IPS DF 4.7 (cell line): ENCODE measurements at regions not wholly inside any gene's neighbourhood (a gene's known extent, or its start where the extent isn't known, plus 50 kb on each side); places are given as distances from the start of the nearest gene placed in this dataset.
"Not testable (repeated sequence)": the region's sequence is repeated elsewhere in the genome, so short reads cannot be mapped to it uniquely, and the experiment has no call there.

Experiments used
- DNase-seq: peaks from one replicate; pipeline ENCODE4 v3.0.0-alpha.2; 2013; ENCODE audit warnings: low spot score; ENCODE audit errors: extremely low read depth

DNA sequence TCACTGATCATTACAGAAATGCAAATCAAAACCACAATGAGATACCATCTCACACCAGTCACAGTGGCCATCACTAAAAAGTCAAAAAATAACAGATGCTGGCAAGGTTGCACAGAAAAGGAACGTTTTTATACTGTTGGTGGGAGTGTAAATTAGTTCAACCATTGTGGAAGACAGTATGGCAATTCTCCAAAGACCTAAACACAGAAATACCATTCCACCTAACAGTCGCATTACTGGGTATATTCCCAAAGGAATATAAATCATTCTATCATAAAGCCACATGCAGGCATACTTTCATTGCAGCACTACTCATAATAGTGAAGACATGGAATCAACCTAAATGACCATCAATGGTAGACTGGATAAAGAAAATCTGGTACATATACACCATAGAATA lies 83.2 kb upstream of the ARID5B start:
- not testable (repeated sequence) for DNase-seq

DNA sequence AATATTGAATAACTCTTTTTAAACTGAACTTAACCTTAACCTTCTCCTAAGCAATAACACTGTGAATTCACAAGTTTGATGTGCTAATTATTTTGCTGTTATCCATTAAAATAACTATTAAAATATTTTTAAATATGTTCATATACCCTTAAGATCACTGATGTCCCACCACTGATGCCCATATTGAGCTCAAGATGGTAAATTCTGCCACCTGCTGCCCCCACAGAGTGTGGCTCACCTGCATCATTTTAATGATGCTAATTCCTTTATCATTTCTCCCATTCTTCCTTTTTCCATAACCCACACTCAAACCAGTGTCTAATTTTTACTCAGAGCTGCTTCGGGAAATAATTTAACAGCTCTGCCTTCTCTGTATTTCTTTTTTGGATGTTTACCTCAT lies 82.3 kb upstream of the ARID5B start:
- DNase-seq, result no peak

DNA sequence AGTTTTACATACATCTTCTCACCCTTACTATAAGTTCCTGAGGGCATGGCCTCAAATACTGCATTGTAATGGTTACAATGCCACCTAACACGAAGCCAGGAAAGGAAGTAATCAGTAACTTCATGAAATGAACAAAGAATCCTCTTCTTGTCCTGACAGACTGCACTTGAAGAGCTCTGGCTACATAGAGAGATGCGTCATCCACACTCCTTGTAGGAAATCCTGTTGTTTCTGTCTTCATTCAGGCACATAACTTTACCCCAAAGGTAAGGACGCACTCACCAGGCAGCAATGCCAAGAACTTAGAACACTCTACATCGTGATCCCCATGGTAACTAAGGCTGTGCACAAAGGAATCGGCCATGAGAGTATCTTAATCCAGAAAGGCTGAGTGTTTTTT lies 80.3 kb upstream of the ARID5B start:
- no peak for DNase-seq

DNA sequence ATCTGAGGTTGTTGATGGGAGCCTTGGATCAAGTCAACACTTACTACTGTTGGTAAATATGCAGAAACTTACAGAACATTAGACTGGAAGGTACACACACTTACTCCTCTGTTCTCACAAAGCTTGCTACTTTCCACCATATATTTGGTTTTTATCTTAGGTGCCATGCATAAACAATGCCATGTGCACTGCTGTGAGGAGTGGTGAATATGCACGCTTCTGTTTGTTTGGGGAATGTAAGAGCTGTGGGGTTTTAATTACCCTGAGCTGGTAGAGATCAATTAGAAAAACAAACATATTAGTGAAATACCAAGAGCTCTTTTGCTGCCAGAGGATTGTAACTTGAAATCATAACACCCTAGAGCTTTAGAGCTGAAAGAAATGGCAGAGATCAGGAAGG lies 79.8 kb upstream of the ARID5B start:
- DNase-seq, result no peak

DNA sequence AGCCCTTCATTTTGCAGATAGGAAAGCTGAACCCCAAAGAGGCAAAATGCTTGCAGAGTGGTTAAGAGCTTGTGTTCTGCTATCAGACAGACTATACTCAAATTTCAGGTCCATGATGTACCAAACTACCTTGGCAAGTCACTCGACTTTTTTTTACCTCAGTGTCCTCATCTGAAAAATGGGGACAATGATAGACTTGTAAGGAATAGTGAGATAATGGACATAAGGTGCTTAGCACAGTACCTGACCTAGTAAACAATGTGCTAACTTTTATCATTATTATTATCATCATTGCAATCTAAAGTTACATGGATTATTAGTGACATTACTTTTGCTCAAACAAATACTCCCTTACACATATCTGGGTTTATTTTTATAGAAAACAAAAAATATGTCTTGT lies 79.4 kb upstream of the ARID5B start:
- DNase-seq, result no peak

DNA sequence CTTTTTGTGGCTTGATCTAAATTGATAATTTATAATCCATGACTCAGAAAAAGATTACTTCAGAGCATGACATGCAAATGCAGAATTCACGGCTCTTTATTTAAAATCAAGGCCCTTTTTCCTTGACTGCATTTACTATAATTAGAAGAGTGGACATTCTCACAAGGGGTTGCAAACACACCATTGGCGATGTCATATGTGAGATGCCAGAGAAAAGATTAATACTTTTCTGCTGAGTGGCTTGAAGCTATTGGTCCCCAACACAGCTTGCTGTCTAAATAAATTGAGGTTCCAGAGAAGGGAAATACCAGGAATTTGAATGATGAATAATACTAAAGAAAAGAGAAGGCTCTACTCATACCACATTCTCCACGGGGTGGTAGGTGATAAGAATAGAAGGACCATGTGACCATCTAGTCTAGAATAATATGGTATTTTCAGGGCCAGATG lies 78.7 kb upstream of the ARID5B start:
- no peak for DNase-seq

DNA sequence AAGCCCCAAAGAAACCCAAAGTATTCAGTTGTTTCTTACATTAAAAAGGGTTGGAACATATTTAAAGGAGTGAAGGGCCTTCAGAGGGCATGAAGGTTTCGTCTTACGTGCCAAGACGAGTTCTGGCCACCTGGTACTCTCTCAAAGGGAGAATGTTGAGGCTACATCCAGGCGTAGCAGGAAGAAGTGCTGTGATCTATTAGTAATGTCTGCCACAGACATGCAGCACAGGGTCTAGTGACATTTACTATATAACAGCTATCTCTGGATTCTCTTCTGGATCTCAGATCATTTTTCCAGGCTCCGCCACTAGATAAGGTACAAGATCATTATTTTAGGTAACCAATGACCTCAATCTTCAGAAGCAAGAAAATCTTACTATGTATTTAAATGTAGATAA lies 76.5 kb upstream of the ARID5B start:
- no peak for DNase-seq

DNA sequence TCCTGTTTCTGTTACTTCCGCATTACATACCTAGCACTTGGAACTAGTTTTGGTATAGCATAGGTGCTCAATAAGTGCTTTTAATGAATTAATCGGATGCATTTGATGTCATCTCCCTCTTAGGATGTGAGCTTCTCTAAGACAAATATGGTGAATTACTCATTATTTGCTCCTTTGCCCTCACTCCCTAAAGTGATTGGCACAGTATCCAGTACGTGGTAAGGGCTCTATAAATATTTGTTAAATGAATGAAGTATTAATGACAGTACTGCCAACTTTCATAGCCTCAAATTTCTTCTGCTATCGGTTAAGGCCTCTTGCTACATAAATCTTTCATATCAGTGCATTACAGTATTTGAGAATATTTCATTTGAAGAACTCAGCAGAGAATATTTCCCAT lies 75.9 kb upstream of the ARID5B start:
- no peak for DNase-seq

DNA sequence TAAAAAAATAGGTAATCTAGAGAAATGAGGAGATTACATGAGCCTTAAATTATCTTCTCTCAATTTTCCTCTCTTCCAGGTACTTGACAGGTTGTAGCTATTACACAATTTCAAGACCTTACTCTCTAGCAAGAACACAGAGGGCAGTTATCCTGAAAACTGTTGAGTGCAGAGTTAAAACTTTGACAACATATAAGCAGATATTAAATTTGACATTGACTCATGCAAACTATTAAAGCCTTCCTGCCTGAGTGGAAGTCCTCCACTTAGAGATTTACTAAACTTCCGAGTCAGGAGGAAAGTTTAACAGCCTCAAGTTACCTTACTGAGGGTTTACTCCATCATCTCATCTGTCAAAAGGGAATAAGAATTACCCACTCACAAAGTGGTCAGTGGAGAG lies 73.5 kb upstream of the ARID5B start:
- DNase-seq, result no peak

DNA sequence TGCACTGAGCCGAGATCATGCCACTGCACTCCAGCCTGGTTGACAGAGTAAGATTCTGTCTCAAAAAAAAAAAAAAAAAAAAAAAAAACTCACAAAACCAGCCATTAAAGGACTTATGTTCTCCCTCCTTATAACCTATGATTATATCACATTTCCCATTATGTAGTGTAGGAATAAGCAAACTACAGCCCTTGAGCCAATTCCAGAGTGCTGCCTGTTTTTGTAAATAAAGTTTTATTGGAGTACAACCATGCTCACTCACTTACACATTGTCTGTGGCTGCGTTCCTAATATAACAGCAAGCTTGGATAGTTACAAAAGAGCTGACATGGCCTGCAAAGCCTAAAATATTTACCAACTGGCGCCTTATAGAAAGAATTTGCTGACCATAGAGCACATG lies 72.7 kb upstream of the ARID5B start:
- DNase-seq, result no peak

DNA sequence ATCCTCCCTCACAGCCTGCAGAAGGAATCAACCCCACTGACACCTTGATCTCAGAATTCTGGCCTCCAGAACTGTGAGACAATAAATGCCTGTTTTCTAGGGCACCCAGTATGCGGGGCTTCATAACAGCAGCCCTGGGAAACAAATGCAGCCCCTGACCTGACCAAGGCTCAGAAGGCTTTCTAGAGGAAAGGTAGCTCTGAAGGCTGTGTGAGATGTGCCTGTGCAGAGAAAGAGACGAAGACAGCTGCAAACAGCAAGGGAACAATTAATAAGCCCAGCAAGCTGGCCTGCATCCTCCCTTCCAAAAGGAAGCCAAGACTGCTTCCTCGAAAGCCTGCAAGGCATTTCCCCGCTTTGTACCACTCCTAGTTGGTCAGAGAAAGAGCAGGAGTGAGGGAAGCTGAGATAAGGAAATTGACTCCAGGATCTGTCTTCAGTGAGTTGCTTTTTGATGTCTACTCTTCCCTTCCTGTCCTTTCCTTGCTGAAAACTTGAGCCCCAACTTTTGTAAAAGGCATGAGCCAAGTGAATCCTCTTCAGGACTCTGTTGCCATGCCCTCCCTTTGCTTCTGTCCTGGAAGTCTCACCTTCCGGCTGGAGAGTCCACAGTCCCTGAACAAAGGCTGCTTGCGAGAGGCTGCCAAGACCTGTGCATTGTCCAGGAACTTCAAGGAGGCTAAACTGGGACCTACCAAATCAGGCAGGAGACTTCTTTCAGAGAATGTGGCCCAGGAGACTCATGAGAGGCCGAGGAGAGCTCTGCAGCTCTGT lies 71.2 kb upstream of the ARID5B start:
- DNase-seq, result no peak

DNA sequence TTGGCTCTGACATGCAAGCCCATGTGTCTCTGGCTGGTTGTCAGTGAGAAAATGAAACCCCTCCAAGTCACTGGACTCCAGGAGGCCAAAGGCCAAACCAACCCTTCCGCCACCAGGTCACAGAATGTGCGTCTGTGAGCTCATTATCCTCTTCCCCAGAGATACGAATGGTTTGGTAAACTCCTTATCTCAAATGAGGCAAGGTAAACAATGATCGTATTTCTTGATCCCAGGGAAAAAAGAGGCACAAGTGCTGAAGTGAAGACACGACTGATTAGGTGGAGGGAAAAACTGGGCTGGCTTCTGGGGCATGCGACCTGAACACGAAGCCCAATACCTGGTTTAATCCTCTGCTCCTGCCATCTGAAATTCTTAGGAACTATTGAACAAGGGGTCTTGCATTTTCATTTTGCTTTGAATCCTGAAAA lies 70.6 kb upstream of the ARID5B start:
- DNase-seq, result no peak

DNA sequence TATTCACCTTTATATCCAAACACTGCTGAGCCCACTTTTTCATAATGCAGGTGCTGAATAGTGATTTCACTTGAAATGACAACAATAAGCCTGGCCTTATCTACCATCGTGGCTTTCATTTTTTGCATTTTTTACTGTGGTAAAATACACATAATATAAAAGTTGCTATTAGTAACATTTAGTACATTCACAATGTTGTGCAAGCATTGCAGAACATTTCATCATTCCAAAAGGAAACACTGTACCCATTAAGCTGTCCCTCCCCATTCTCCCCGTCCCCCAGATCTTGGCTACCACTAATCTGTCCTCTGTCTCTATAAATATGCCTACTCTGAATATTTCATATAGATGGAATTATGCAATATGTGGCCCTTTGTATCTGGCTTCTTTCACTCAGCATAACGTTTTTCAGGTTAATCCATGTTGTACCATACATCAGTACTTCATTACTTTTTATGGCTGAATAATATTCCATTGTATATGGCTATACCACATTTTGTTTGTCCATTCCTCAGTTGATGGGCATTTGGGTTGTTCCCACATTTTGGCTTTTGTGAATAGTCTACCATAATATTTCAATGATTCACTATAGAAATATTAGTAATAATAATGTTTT lies 68.5 kb upstream of the ARID5B start:
- no peak for DNase-seq

DNA sequence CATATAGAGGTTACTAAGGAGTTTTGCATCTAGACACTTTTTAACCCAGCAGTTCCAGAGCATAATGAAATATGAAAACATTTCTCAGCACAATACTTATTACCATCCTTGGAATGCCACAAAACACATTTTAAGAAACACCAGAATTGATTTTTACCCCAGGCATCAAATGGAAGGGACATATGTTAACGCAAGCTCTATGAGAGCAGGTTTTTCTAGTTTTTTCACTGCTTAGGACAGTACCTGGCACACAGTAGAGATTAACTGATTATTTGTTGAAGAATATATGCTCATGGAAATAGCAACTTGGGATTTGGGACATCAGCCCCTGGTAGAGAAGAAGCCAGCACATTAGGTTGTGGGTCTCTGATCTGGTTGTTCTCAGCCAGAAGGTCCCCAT lies 67.0 kb upstream of the ARID5B start:
- no peak for DNase-seq

DNA sequence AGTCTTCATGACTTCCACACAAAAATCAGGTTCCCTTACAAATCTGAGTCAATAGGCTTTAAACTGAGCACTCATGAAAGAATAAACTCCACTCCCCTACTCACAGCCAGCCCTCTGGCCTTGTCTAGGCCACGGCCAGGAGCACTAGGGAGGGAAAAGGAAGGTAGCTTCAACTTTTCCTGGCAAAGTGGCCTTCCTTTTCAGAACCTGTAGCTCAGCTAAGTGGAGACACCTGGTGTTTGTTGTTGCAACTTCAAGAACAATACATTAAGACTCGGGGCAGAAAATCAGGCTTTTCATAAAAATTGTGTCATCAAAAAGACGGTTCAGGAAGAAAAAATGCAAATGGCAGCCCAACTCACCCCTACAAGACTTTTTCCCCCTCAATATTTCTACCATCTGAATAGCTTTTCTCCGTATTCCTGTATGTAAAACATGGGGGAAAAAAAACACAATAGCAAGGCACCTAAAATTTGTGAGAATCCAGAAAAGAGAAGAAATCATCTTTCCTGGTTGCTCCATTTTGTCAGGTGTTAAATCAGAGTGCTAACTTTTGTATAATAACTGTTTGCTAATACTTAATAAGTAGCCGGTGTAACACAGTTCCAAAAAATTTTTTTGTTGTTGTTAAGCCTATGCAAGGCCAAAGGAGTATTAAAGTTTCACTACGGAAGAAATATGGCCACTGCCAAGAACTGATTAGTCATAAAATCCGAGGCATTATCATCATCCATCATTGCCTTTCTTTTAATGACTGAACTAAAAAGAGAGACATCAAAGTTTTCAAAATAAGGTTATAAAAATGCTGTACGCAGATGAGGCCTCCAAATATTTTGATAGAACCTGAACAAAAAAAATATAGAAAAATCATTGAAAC lies 66.2 kb upstream of the ARID5B start:
- DNase-seq, result peak; percentile 16

DNA sequence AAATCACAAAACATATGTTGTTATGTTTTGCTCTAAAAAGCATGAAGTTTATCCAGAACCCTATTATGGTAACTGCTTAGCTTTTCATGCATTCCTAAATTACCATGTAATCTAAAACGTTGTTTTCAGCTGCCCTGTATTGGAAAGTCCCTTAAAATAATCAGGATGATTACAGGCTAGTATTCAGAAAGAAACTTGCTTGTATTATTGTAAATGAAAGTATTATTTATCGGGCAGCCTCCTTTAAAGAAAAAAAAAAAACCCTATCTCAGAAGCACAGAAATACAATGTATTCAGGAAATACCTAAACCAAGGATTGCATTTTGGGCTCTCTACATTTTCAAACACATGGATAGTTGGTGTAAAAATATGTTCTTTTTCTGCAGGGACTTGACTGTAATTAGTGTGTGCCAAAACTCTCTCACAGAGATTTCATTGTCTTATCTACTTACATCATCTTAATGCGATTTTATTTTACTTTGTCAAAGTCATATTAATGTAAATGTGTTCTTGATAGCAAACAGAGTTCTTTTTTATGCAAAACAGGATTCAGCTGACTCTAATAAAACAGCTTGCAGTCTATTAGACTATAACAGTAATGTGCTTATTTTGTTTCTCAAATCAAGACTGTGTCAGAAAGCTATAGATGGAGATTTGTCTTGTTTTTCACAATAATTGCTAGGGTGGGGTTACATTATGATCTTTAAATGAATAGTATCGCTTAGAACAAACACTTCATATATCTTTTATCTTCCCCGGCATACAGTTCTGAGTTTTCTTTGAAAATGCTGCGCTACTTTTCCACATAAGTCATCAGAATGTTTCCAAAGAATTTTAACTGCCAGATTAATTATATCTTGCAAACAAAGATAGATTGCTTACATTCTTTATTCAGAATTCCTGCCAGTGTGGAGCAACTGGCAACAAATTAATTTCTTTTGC lies 65.3 kb upstream of the ARID5B start:
- DNase-seq, result no peak

DNA sequence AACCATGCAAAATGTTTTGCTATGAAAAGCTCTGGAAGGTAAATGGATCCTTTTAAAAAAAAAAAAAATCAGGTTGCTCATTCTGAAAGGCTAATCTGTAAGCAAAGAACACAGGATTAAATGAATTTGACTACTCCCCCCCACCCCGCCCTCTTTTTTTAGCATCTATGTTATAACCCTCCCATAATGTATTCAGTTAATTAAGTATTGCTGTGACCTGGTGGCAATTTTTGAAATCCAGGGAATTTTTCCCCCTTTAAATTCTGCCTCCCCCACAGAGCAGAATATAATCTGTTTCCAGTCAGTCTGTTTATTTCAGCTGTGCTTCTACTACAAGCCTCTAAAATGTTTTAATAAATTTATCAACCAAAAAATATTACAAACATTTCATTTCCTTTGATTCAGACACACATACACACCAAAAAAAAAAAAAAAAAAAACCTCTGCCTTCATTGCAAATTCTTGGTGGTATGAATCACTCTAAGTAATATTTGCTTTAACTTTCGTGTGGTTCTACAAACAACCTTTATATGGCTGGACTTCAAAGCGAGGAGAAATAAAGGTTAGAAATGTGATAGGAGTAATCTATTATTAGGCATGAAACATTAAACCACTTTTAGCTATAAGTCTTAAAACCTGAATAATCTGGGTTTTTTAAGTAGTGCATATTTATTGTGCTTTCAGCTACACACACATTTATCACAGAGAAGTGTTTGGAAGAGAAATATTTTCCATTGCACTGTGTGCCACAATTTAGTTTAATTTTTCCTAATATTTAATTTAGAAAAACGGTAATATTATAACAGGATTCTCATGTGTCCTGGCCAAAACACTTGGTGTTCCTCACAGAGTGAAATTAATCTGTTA lies 64.4 kb upstream of the ARID5B start:
- DNase-seq, result no peak

DNA sequence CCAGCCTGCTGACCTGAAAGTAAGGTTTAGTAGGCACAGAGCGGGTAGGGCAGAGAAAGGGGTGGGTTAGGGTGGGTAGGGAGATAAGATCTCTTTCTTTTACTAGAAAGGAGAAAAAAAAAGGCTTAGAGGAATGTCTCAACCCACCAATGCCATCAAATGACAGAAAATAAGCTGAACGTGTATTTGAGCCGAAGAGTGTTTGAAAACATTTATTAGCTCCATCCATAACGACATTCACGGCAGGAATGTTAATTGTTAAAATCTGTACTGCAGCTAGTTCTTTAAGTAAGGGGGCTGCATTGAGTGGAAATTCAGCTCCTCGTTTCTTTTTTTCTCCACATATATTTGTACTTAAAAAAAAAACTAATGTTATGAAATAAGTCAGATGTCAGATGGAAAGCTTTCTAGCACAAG lies 63.7 kb upstream of the ARID5B start:
- DNase-seq, result no peak

DNA sequence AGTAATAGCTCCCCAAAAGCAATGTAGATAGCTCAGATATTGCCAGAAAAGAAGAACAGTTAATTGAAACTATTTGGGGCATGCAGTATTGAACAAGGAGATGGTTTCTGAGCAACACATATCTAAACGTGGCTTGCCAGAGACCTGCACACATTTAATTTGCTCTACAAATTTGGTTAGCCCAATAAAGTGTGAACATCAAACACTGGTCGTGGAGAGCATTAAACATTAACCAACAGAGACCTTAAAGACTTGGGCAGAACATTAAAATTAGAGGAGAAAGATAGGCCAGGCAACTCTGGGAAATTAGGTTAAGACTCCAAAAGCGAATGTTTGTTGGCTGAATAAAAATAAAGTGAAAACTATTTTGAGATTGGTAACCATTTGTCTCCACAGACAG lies 61.6 kb upstream of the ARID5B start:
- no peak for DNase-seq

DNA sequence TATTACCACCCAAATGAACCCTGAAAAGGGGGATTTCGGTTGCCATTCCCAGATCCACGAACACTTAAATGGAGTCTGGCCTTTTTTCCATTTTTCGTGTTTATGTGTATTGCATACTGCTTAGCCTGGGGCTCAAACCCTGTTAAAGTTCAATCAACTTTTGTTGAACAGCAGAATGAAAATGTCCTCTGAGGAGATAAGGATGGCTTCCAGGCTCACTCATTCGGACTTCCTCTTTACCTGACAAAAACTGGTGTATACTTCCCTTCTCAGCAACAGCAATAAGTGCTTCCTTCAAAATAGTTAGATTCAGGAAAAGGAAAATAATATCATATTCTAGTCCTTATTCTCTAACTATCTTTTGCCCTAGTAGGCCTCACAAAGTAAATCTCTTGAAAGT lies 61.1 kb upstream of the ARID5B start:
- no peak for DNase-seq
